Mesenchymal stem cell (in vitro differentiated cells and primary cell): ENCODE measurements at regions not wholly inside any gene's neighbourhood (a gene's known extent, or its start where the extent isn't known, plus 50 kb on each side); places are given as distances from the start of the nearest gene placed in this dataset.

Experiments
- DNase-seq: peaks from one replicate; pipeline ENCODE4 v3.0.0-alpha.2; 2013
- H2AFZ ChIP-seq: one replicate; pipeline ENCODE4 v1.6.1; 2013; ENCODE audit warnings: low read depth, mild to moderate bottlenecking, control low read depth, inconsistent platforms, low read length, moderate library complexity
- H2AK5ac ChIP-seq: 2 replicates; pipeline ENCODE4 v1.6.1; 2013; ENCODE audit warnings: low read length, moderate library complexity, mild to moderate bottlenecking, inconsistent platforms; ENCODE audit not compliant: severe bottlenecking
- H2BK120ac ChIP-seq: one replicate; pipeline ENCODE4 v1.6.1; 2013; ENCODE audit warnings: low read depth, mild to moderate bottlenecking, inconsistent platforms, low read length, moderate library complexity
- H2BK12ac ChIP-seq, 2 experiments: one replicate each; pipeline ENCODE4 v1.6.1; 2013; ENCODE audit warnings: inconsistent platforms in 2 of 2, low read length in 2 of 2, mild to moderate bottlenecking in 2 of 2, moderate library complexity in 2 of 2, control low read depth in 1 of 2
- H2BK15ac ChIP-seq: one replicate; pipeline ENCODE4 v1.6.1; 2013; ENCODE audit warnings: mild to moderate bottlenecking, low read depth, inconsistent platforms; ENCODE audit not compliant: poor library complexity, severe bottlenecking
- H2BK5ac ChIP-seq: 2 replicates; pipeline ENCODE4 v1.6.1; 2013; ENCODE audit warnings: low read depth, mild to moderate bottlenecking, low read length, control low read depth, inconsistent platforms; ENCODE audit not compliant: poor library complexity, severe bottlenecking
- H3K14ac ChIP-seq, 2 experiments: one replicate each; pipeline ENCODE4 v1.6.1; 2013; ENCODE audit warnings: inconsistent platforms in 2 of 2, low read length in 2 of 2, control low read depth in 1 of 2, mild to moderate bottlenecking in 1 of 2, moderate library complexity in 1 of 2
- H3K18ac ChIP-seq, 2 experiments: one replicate each; pipeline ENCODE4 v1.6.1; 2013; ENCODE audit warnings: inconsistent platforms in 2 of 2, low read length in 2 of 2, control low read depth in 1 of 2, low read depth in 1 of 2, mild to moderate bottlenecking in 1 of 2
- H3K23ac ChIP-seq, 2 experiments: one replicate each; pipeline ENCODE4 v1.6.1; 2013; ENCODE audit warnings: inconsistent platforms in 2 of 2, low read length in 2 of 2, mild to moderate bottlenecking in 2 of 2, moderate library complexity in 2 of 2, control low read depth in 1 of 2
- H3K27ac ChIP-seq: 2 replicates; pipeline ENCODE4 v1.5.1; 2013; ENCODE audit warnings: mild to moderate bottlenecking, moderate library complexity, low read length, control low read depth, inconsistent platforms; ENCODE audit not compliant: poor library complexity, severe bottlenecking
- H3K27me3 ChIP-seq, 2 experiments: 2 replicates each; pipeline versions ENCODE4 v1.6.1 to v1.7.0; 2013; ENCODE audit warnings: low read length in 2 of 2, mild to moderate bottlenecking in 2 of 2, moderate library complexity in 2 of 2, control low read depth in 1 of 2, inconsistent platforms in 1 of 2; ENCODE audit not compliant: control insufficient read depth in 1 of 2, insufficient read depth in 1 of 2
- H3K36me3 ChIP-seq, 2 experiments: 2 replicates each; pipeline versions ENCODE4 v1.6.1 to v1.7.0; 2013; ENCODE audit warnings: low read length in 2 of 2, control low read depth in 1 of 2, inconsistent platforms in 1 of 2, low read depth in 1 of 2, mild to moderate bottlenecking in 1 of 2; ENCODE audit not compliant: insufficient read depth in 2 of 2, control insufficient read depth in 1 of 2
- H3K4ac ChIP-seq, 2 experiments: one replicate each; pipeline ENCODE4 v1.6.1; 2013; ENCODE audit warnings: inconsistent platforms in 2 of 2, low read length in 2 of 2, mild to moderate bottlenecking in 2 of 2, moderate library complexity in 2 of 2, control low read depth in 1 of 2, low read depth in 1 of 2
- H3K4me1 ChIP-seq: 2 replicates; pipeline ENCODE4 v1.6.1; 2013; ENCODE audit warnings: low read depth, low read length, control low read depth; ENCODE audit not compliant: control insufficient read depth, insufficient read depth
- H3K4me2 ChIP-seq: 2 replicates; pipeline ENCODE4 v1.6.1; 2013; ENCODE audit warnings: low read length, mild to moderate bottlenecking, inconsistent platforms; ENCODE audit not compliant: poor library complexity, severe bottlenecking
- H3K4me3 ChIP-seq, 2 experiments: 2 replicates each; pipeline versions ENCODE4 v1.5.1 to v1.7.0; 2013; ENCODE audit warnings: low read length in 2 of 2, mild to moderate bottlenecking in 2 of 2, control low read depth in 1 of 2, low read depth in 1 of 2; ENCODE audit not compliant: insufficient read depth in 1 of 2
- H3K79me1 ChIP-seq: replicated peaks from 2 replicates; pipeline ENCODE4 v1.6.1; 2013; ENCODE audit warnings: mild to moderate bottlenecking, control low read depth, low read length, inconsistent platforms; ENCODE audit not compliant: poor library complexity, severe bottlenecking
- H3K9ac ChIP-seq: 2 replicates; pipeline ENCODE4 v1.7.0; 2013; ENCODE audit warnings: mild to moderate bottlenecking, low read length, moderate library complexity
- H3K9me3 ChIP-seq: 2 replicates; pipeline ENCODE4 v1.7.0; 2013; ENCODE audit warnings: mild to moderate bottlenecking, low read length; ENCODE audit not compliant: control insufficient read depth
- H4K8ac ChIP-seq: one replicate; pipeline ENCODE4 v1.6.1; 2013; ENCODE audit warnings: inconsistent platforms, mild to moderate bottlenecking, low read length, moderate library complexity
- H4K91ac ChIP-seq: one replicate; pipeline ENCODE4 v1.6.1; 2013; ENCODE audit warnings: mild to moderate bottlenecking, low read length, inconsistent platforms
- WGBS: methylation state at CpG from one replicate; pipeline ENCODE4 v1.1.7; 2013; ENCODE audit warnings: mixed read lengths; 5-methylcytosine and 5-hydroxymethylcytosine counted together

DNA sequence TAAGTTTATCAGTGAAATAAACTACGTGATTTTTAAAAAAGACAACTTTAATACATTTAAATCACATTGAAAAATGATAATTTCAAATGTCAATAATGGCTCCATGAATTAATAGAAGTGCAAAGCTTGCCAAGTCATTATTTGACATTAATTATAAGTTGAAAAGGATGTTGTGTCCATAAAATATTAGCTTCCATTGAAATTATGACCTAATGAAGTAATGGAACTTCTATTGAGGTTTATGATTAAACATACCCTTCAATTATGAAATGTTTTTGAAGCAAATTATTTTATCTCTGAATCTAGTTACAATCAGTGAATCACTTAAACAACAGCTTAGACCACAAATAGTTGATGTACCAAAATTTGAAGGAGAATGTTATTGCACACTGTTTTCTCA lies 144.2 kb downstream of the SLITRK6 start:
- no peak overlapping the region for H2BK5ac ChIP-seq
- H2BK120ac ChIP-seq: no peak overlapping the region
- no peak overlapping the region for H3K9ac ChIP-seq
- H3K36me3 ChIP-seq: no peaks in the 10 kb centered on the region
- no peak overlapping the region for H4K91ac ChIP-seq
- no peaks in the 10 kb centered on the region for H3K27me3 ChIP-seq
- no peak overlapping the region for H2BK12ac ChIP-seq
- no peak overlapping the region for H3K23ac ChIP-seq
- H3K4ac ChIP-seq: no peak overlapping the region
- no CpG with 5 or more reads among the region's 1 CpG for WGBS
- no peak for DNase-seq
- no peak overlapping the region for H4K8ac ChIP-seq
- no peak overlapping the region for H3K27ac ChIP-seq
- H2AFZ ChIP-seq: no peak overlapping the region
- no peak overlapping the region for H2AK5ac ChIP-seq
- H3K14ac ChIP-seq: no peak overlapping the region
- H3K4me1 ChIP-seq: no peaks in the 10 kb centered on the region
- H3K18ac ChIP-seq: no peak overlapping the region
- no peak overlapping the region for H3K4me3 ChIP-seq
- H3K4me2 ChIP-seq: no peak overlapping the region
- no peak overlapping the region for H2BK15ac ChIP-seq
- H3K79me1 ChIP-seq: no peaks in the 10 kb centered on the region
- no peaks in the 10 kb centered on the region for H3K9me3 ChIP-seq

DNA sequence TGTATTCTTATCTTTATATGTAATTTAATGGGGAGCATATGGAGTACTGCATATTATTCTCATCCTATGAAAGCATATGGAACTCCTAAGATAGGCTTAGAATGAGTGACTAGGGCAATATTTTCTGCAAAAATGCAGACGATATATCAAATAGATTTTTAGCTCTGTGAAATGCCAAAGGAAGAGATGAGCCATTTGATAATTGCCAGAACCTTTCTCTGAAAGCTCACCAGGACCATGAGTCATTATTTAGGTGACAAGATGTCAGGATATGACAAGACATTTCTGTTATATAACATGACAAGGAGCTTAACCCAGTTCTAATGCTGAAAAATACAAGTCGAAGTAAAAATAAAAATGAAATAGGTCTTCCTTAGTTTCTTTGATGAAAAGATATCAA lies 145.0 kb downstream of the SLITRK6 start:
- Histone ChIP-seq H3K18ac (no peak overlapping the region), H3K9ac (no peak overlapping the region), H4K8ac (no peak overlapping the region), H3K14ac (no peak overlapping the region), H2BK15ac (no peak overlapping the region), H3K23ac (no peak overlapping the region), H2BK5ac (no peak overlapping the region), H3K27me3 (no peaks in the 10 kb centered on the region), H2AFZ (no peak overlapping the region), H3K79me1 (no peaks in the 10 kb centered on the region), H3K4me2 (no peak overlapping the region), H3K4me3 (no peak overlapping the region), H2BK12ac (no peak overlapping the region), H3K4ac (no peak overlapping the region), H3K9me3 (no peaks in the 10 kb centered on the region), H2BK120ac (no peak overlapping the region), H3K27ac (no peak overlapping the region), H2AK5ac (no peak overlapping the region), H3K36me3 (no peaks in the 10 kb centered on the region), H3K4me1 (no peaks in the 10 kb centered on the region), H4K91ac (no peak overlapping the region)
- WGBS: 10% methylated on average over 1 of the region's 2 CpGs
- peak; percentile 26 for DNase-seq

- no peak overlapping the region for H2AK5ac ChIP-seq
- no peak for DNase-seq
- H3K9ac ChIP-seq: no peak overlapping the region
- H3K36me3 ChIP-seq: no peaks in the 10 kb centered on the region
- H4K8ac ChIP-seq: no peak overlapping the region
- WGBS: 82% methylated on average over 3 of the region's 3 CpGs
- no peaks in the 10 kb centered on the region for H3K27me3 ChIP-seq
- H2BK120ac ChIP-seq: no peak overlapping the region
- no peak overlapping the region for H3K14ac ChIP-seq
- no peak overlapping the region for H3K27ac ChIP-seq
- H3K4me1 ChIP-seq: no peaks in the 10 kb centered on the region
- no peaks in the 10 kb centered on the region for H3K79me1 ChIP-seq
- H2BK15ac ChIP-seq: no peak overlapping the region
- no peak overlapping the region for H3K4me3 ChIP-seq
- H2BK5ac ChIP-seq: no peak overlapping the region
- no peak overlapping the region for H2AFZ ChIP-seq
- H3K9me3 ChIP-seq: no peaks in the 10 kb centered on the region
- no peak overlapping the region for H3K4me2 ChIP-seq
- H4K91ac ChIP-seq: no peak overlapping the region
- no peak overlapping the region for H3K23ac ChIP-seq
- H3K4ac ChIP-seq: peak overlapping the region in 1 of 2 experiments; percentile 1
- H3K18ac ChIP-seq: peak overlapping the region in 1 of 2 experiments; percentile 86
- peak overlapping the region in 1 of 2 experiments; percentile 66 for H2BK12ac ChIP-seq
Measured at GRCh38 chr13:85653681-85654080, 145.5 kb downstream of the SLITRK6 start.

GRCh38 chr13:85652491-85652890 lies 146.7 kb downstream of the SLITRK6 start:
- Histone ChIP-seq H3K18ac (no peak overlapping the region), H3K27ac (no peak overlapping the region), H3K4ac (no peak overlapping the region), H4K8ac (no peak overlapping the region), H3K27me3 (no peaks in the 10 kb centered on the region), H3K23ac (no peak overlapping the region), H3K9me3 (no peaks in the 10 kb centered on the region), H4K91ac (no peak overlapping the region), H3K4me2 (no peak overlapping the region), H2BK5ac (no peak overlapping the region), H3K4me1 (no peaks in the 10 kb centered on the region), H3K36me3 (no peaks in the 10 kb centered on the region), H3K9ac (no peak overlapping the region), H2BK120ac (no peak overlapping the region), H2BK12ac (no peak overlapping the region), H2BK15ac (no peak overlapping the region), H2AK5ac (no peak overlapping the region), H3K79me1 (no peaks in the 10 kb centered on the region), H3K4me3 (no peak overlapping the region), H3K14ac (no peak overlapping the region), H2AFZ (no peak overlapping the region)
- DNase-seq: no peak
- 100% methylated on average over 1 of the region's 1 CpG for WGBS
